CD4-positive, CD25-positive, alpha-beta regulatory T cell (primary cell): ENCODE measurements at regions not wholly inside any gene's neighbourhood (a gene's known extent, or its start where the extent isn't known, plus 50 kb on each side); places are given as distances from the start of the nearest gene placed in this dataset.

Source experiments
- ATAC-seq, 2 donors: fragments of 150-1000 bp; cut with Tn5 transposase; one replicate each; pipeline ENCODE4 v1.10.0; 2021; ENCODE audit warnings: low read depth in 2 of 2, moderate number of reproducible peaks in 2 of 2, moderate library complexity in 1 of 2
- DNase-seq, 3 donors: peaks; one replicate each; pipeline versions ENCODE4 v3.0.0 to v3.0.0-alpha.2; 2012 to 2022; ENCODE audit warnings: mixed read lengths in 1 of 3
- H3K27ac ChIP-seq: one replicate; pipeline ENCODE4 v1.7.0; 2013; ENCODE audit warnings: mild to moderate bottlenecking, low read length; ENCODE audit not compliant: insufficient read depth, poor library complexity, severe bottlenecking
- H3K27me3 ChIP-seq: one replicate; pipeline ENCODE4 v1.7.0; 2013; ENCODE audit warnings: low read length; ENCODE audit not compliant: control insufficient read depth, insufficient read depth
- H3K36me3 ChIP-seq: one replicate; pipeline ENCODE4 v1.7.0; 2013; ENCODE audit warnings: mild to moderate bottlenecking, low read length, moderate library complexity; ENCODE audit not compliant: control insufficient read depth, insufficient read depth
- H3K4me1 ChIP-seq: 2 replicates; pipeline ENCODE4 v1.7.0; 2013; ENCODE audit warnings: mild to moderate bottlenecking, low read length; ENCODE audit not compliant: insufficient read depth, control insufficient read depth, poor library complexity, severe bottlenecking
- H3K4me3 ChIP-seq: one replicate; pipeline ENCODE4 v1.7.0; 2013; ENCODE audit warnings: low read depth, mild to moderate bottlenecking, low read length, moderate library complexity
- H3K9me3 ChIP-seq, 2 experiments: 1 replicate in 1 of 2; 2 replicates in 1 of 2; pipeline ENCODE4 v1.7.0; 2013; ENCODE audit warnings: low read length in 2 of 2, mild to moderate bottlenecking in 1 of 2, moderate library complexity in 1 of 2; ENCODE audit not compliant: control insufficient read depth in 2 of 2
- H3K27ac Mint-ChIP-seq, 3 donors: one replicate each; pipeline ENCODE4 v1.8.0; 2020 to 2022; ENCODE audit warnings: mild to moderate bottlenecking in 3 of 3, mixed read lengths in 3 of 3, moderate library complexity in 2 of 3
- H3K27me3 Mint-ChIP-seq: one replicate; pipeline ENCODE4 v1.8.0; 2022; ENCODE audit warnings: mild to moderate bottlenecking, mixed read lengths
- H3K36me3 Mint-ChIP-seq: one replicate; pipeline ENCODE4 v1.8.0; 2020; ENCODE audit warnings: mixed read lengths
- H3K4me1 Mint-ChIP-seq, 4 donors: one replicate each; pipeline ENCODE4 v1.8.0; 2020 to 2022; ENCODE audit warnings: mixed read lengths in 4 of 4, mild to moderate bottlenecking in 1 of 4
- H3K4me3 Mint-ChIP-seq, 4 donors: one replicate each; pipeline ENCODE4 v1.8.0; 2020 to 2022; ENCODE audit warnings: mild to moderate bottlenecking in 4 of 4, mixed read lengths in 4 of 4, moderate library complexity in 3 of 4
- H3K9me3 Mint-ChIP-seq, 7 donors: one replicate each; pipeline ENCODE4 v1.8.0; 2020 to 2022; ENCODE audit warnings: mixed read lengths in 7 of 7, mild to moderate bottlenecking in 3 of 7, moderate library complexity in 2 of 7

DNA sequence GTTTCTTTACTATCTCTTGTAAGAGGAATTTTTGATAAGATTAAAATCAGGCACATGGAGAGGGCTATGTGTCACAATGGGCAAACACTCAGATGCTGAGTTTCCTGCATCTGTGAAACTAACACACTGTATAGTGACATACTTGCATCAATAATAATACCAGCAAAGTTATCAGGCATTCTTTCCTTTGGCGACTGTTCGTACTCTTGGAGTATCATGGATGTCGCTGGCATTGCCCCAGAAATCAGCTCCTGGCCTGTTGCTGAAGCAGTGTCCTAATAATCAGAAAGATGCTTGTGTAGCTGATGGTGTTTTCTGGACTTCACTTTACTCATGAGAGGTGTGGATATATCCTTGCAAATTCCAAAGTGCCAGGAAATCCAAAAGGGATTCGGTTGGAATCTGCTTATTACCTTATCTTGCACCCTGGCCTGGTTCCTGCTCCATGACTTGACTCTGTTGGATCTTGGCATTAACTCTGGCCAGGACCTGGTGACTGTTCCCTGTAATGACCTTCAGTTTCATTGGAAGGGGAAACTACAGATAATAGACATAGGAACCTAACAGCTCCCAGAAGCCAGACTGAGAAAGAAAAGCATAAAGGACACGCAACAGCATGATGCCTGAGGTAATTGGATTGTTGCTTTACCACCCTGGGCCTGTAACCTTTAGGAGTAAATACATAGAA lies 762.5 kb upstream of the GRIA3 start:
- Histone ChIP-seq H3K4me3 (no peak overlapping the region), H3K27me3 (no peaks in the 10 kb centered on the region), H3K27ac (no peak overlapping the region), H3K9me3 (no peaks in the 10 kb centered on the region), H3K4me1 (no peaks in the 10 kb centered on the region), H3K36me3 (no peaks in the 10 kb centered on the region)
- H3K4me3 Mint-ChIP-seq: no peak overlapping the region
- H3K4me1 Mint-ChIP-seq: no peaks in the 10 kb centered on the region
- no peak for ATAC-seq
- no peaks in the 10 kb centered on the region for H3K27me3 Mint-ChIP-seq
- H3K9me3 Mint-ChIP-seq: peaks cover 0 to 2% (median 0%) of the 10 kb centered on the region in 7 donors
- no peak for DNase-seq
- H3K36me3 Mint-ChIP-seq: no peaks in the 10 kb centered on the region
- H3K27ac Mint-ChIP-seq: no peak overlapping the region

DNA sequence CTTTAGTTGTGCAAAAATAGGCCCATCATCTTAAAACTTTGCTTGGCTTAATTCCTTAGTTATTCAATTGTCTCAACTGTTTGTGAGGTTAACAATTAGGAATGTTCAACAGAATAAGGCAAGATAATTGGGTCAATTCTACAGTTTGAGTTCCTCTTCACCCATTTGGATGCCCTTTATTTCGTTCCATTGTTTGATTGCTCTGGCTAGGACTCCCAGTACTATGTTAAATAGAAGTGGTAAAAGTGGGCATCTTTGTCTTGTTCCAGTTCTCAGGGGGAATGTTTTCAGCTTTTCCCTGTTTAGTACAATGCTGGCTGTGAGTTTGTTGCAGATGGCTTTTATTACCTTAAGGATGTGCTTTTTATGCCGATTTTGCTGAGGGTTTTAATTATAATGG lies 761.5 kb upstream of the GRIA3 start:
- Histone ChIP-seq H3K27ac (no peak overlapping the region), H3K36me3 (no peaks in the 10 kb centered on the region), H3K9me3 (no peaks in the 10 kb centered on the region), H3K4me3 (no peak overlapping the region), H3K27me3 (no peaks in the 10 kb centered on the region), H3K4me1 (no peaks in the 10 kb centered on the region)
- Mint-ChIP-seq H3K4me3 (no peak overlapping the region), H3K9me3 (peaks cover 0 to 2% (median 0%) of the 10 kb centered on the region in 7 donors), H3K27ac (no peak overlapping the region), H3K27me3 (no peaks in the 10 kb centered on the region), H3K4me1 (no peaks in the 10 kb centered on the region), H3K36me3 (no peaks in the 10 kb centered on the region)
- no peak for ATAC-seq
- no peak for DNase-seq

DNA sequence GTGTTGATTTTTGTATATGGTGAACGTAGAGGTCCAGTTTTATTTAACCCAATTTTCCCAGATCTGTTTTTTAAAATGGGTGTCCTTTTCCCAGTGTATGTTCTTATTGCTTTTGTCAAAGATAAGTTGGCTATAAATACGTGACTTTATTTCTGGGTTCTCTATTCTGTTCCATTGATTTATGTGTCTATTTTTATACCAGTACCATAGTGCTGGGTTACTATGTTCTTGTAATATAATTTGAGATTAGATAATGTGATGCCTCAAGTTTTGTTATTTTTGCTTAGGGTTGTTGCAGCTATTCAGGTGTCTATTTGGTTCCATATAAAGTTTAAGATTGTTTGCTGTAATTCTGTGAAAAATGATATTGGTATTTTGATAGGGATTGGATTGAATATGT lies 749.1 kb upstream of the GRIA3 start:
- Histone ChIP-seq H3K4me3 (no peak overlapping the region), H3K9me3 (peaks cover 0 to 4% of the 10 kb centered on the region in 2 experiments), H3K27me3 (no peaks in the 10 kb centered on the region), H3K36me3 (no peaks in the 10 kb centered on the region), H3K27ac (no peak overlapping the region), H3K4me1 (no peaks in the 10 kb centered on the region)
- Mint-ChIP-seq H3K4me1 (no peaks in the 10 kb centered on the region), H3K27me3 (no peaks in the 10 kb centered on the region), H3K4me3 (no peak overlapping the region), H3K9me3 (peaks cover 0 to 11% (median 4%) of the 10 kb centered on the region in 7 donors), H3K27ac (no peak overlapping the region), H3K36me3 (no peaks in the 10 kb centered on the region)
- ATAC-seq (no peak), DNase-seq (no peak)

DNA sequence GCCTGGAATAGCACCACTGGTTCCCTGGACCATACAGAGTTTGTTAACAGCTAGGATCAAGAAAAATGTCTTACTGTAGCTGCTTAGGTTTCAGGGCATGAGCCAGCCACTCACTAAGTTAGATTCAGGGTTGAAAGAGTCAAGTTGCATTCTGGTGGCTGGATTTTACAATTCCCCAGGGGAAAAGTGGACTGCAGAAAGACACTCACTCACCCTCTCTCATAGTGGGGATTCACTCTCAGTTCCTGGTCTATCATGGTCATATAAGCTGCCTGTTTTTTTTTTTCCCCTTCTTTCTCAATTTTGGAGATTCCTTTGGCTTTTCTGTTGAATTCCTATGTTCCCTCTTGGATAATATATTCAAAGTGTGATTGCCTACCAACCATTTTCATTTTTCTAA lies 744.2 kb upstream of the GRIA3 start:
- Mint-ChIP-seq H3K36me3 (no peaks in the 10 kb centered on the region), H3K9me3 (peaks cover 0 to 13% (median 6%) of the 10 kb centered on the region in 7 donors), H3K27me3 (no peaks in the 10 kb centered on the region), H3K4me3 (no peak overlapping the region), H3K4me1 (no peaks in the 10 kb centered on the region), H3K27ac (no peak overlapping the region)
- H3K4me1 ChIP-seq: no peaks in the 10 kb centered on the region
- ATAC-seq: no peak
- DNase-seq: no peak
- H3K27me3 ChIP-seq: no peaks in the 10 kb centered on the region
- H3K9me3 ChIP-seq: peaks cover 0 to 4% of the 10 kb centered on the region in 2 experiments
- H3K4me3 ChIP-seq: no peak overlapping the region
- no peaks in the 10 kb centered on the region for H3K36me3 ChIP-seq
- no peak overlapping the region for H3K27ac ChIP-seq

DNA sequence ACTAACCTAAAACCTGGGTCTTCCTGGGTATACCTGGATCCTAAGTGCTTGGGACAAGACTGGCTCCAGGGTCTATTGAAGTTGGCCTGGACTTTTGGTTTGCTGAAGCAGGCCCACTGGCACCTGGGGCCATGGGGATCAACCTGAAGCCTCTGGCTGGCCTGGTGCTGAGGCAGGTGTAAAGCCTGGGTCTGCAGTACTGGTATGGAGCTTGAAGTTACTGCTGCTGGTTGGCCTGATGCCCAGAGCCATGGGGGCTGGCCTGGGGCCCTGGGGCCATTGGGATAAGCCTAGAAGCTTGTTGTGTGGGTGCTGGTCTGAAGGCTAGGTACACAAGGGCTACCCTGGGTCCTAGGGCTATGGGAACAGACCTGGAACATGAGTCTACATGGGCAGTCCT lies 743.2 kb upstream of the GRIA3 start:
- no peaks in the 10 kb centered on the region for H3K27me3 ChIP-seq
- no peak overlapping the region for H3K27ac ChIP-seq
- no peak overlapping the region for H3K27ac Mint-ChIP-seq
- no peak overlapping the region for H3K4me3 Mint-ChIP-seq
- DNase-seq: no peak
- H3K36me3 ChIP-seq: no peaks in the 10 kb centered on the region
- H3K4me3 ChIP-seq: no peak overlapping the region
- no peaks in the 10 kb centered on the region for H3K36me3 Mint-ChIP-seq
- H3K27me3 Mint-ChIP-seq: no peaks in the 10 kb centered on the region
- H3K4me1 ChIP-seq: no peaks in the 10 kb centered on the region
- no peaks in the 10 kb centered on the region for H3K4me1 Mint-ChIP-seq
- peaks cover 0 to 13% (median 6%) of the 10 kb centered on the region in 7 donors for H3K9me3 Mint-ChIP-seq
- peaks cover 0 to 4% of the 10 kb centered on the region in 2 experiments for H3K9me3 ChIP-seq
- ATAC-seq: no peak

DNA sequence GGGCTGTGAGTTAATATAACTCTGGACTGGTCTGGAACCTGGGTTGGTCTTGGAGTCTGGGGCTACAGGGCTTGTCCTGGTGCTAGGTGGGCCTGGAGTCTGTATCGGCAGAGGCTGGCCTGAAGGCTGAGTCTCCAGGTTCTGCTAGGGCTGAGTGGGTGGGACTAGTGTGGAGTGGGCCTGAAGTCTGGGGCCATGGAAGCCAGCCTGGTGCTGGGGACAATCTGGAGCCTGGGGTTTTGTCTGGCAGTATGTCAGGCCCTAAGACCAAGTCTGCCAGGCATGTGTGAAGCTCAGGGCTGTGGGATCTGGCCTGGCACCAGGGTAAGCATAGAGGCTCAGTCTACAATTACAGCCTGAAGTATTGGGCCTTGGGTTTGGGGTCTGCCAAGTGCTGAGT lies 742.6 kb upstream of the GRIA3 start:
- no peaks in the 10 kb centered on the region for H3K36me3 Mint-ChIP-seq
- H3K27me3 ChIP-seq: no peaks in the 10 kb centered on the region
- ATAC-seq: no peak
- no peak overlapping the region for H3K4me3 ChIP-seq
- no peak for DNase-seq
- H3K9me3 ChIP-seq: peaks cover 0 to 4% of the 10 kb centered on the region in 2 experiments
- no peaks in the 10 kb centered on the region for H3K4me1 Mint-ChIP-seq
- no peak overlapping the region for H3K27ac Mint-ChIP-seq
- H3K4me3 Mint-ChIP-seq: no peak overlapping the region
- H3K27ac ChIP-seq: no peak overlapping the region
- H3K27me3 Mint-ChIP-seq: no peaks in the 10 kb centered on the region
- H3K4me1 ChIP-seq: no peaks in the 10 kb centered on the region
- no peaks in the 10 kb centered on the region for H3K36me3 ChIP-seq
- peaks cover 0 to 13% (median 5%) of the 10 kb centered on the region in 7 donors for H3K9me3 Mint-ChIP-seq

DNA sequence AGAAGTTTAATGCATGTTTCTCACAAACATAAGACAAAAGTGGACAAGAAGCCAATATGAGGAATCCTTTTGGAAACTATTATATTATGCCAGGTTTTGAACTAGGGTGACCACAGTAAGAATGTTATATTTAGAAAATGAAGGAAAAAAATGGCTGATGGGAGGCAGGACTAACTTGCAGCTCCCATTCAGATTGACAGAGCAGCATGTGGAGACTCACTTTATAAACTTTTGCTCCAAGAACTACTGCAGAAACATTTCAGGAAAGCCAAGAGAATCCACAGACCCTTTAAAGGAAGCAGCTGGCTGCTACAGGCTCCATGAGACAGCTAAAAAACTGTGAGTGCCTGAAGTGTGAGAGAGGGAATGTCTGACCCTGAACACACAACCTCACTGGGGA lies 738.6 kb upstream of the GRIA3 start:
- Histone ChIP-seq H3K4me1 (no peaks in the 10 kb centered on the region), H3K27ac (no peak overlapping the region), H3K4me3 (no peak overlapping the region), H3K27me3 (no peaks in the 10 kb centered on the region), H3K36me3 (no peaks in the 10 kb centered on the region), H3K9me3 (peaks cover 0 to 3% of the 10 kb centered on the region in 2 experiments)
- Mint-ChIP-seq H3K9me3 (peaks cover 0 to 7% (median 1%) of the 10 kb centered on the region in 7 donors), H3K27me3 (no peaks in the 10 kb centered on the region), H3K4me3 (no peak overlapping the region), H3K4me1 (no peaks in the 10 kb centered on the region), H3K36me3 (no peaks in the 10 kb centered on the region), H3K27ac (no peak overlapping the region)
- no peak for ATAC-seq
- no peak for DNase-seq

DNA sequence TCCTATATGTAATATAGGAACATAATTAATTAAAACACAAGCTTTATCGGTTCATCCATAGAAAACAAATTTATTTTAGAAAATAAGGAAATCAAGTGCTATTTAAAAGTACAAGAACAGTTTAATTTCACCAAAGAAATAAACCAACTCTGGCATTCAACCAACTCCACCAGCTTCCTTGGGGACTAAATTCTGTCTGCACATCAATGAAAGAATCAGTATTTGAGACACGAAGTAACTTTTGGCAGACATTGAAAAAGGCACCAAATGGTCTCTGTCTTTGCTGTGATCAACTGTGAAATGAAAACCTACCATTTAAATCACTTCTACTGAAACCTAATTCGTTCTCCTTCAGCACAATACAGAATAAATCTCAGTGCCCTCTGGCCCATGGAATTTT lies 719.7 kb upstream of the GRIA3 start:
- Mint-ChIP-seq H3K4me1 (no peaks in the 10 kb centered on the region), H3K27me3 (no peaks in the 10 kb centered on the region), H3K4me3 (no peak overlapping the region), H3K9me3 (peaks cover 0 to 2% (median 0%) of the 10 kb centered on the region in 7 donors), H3K27ac (no peak overlapping the region), H3K36me3 (no peaks in the 10 kb centered on the region)
- no peak overlapping the region for H3K4me3 ChIP-seq
- no peak overlapping the region for H3K27ac ChIP-seq
- no peaks in the 10 kb centered on the region for H3K27me3 ChIP-seq
- no peaks in the 10 kb centered on the region for H3K4me1 ChIP-seq
- DNase-seq (no peak), ATAC-seq (no peak)
- no peaks in the 10 kb centered on the region for H3K9me3 ChIP-seq
- H3K36me3 ChIP-seq: no peaks in the 10 kb centered on the region
